Spleen (tissue), 11 donors: ENCODE measurements at regions not wholly inside any gene's neighbourhood (a gene's known extent, or its start where the extent isn't known, plus 50 kb on each side); places are given as distances from the start of the nearest gene placed in this dataset.

Experiments used
- DNase-seq: peaks from one replicate; pipeline ENCODE4 v3.0.0-alpha.2; 2020
- H3K27ac ChIP-seq, 8 donors: fragments of 200-600 bp; sonication (generic) in 7 of 8; 1 replicate in 4 of 8; 2 replicates in 4 of 8; pipeline versions ENCODE4 v1.5.0 to v1.8.0; 2016 to 2021; ENCODE audit warnings: inconsistent platforms in 4 of 8, mild to moderate bottlenecking in 4 of 8, moderate library complexity in 1 of 8
- H3K27me3 ChIP-seq, 7 donors: fragments of 200-600 bp; sonication (generic) in 6 of 7; replicated peaks in 1 of 7; 1 replicate in 4 of 7; 2 replicates in 3 of 7; pipeline versions ENCODE4 v1.5.0 to v1.8.0; 2016 to 2021; ENCODE audit warnings: inconsistent platforms in 3 of 7, mild to moderate bottlenecking in 1 of 7
- H3K36me3 ChIP-seq, 6 donors: fragments of 200-600 bp; sonication (generic) in 5 of 6; 1 replicate in 4 of 6; 2 replicates in 2 of 6; pipeline versions ENCODE4 v1.5.0 to v1.8.0; 2016 to 2021; ENCODE audit warnings: inconsistent platforms in 2 of 6
- H3K4me1 ChIP-seq, 6 donors: fragments of 200-600 bp; sonication (generic) in 5 of 6; 1 replicate in 3 of 6; 2 replicates in 3 of 6; pipeline versions ENCODE4 v1.5.0 to v1.8.0; 2016 to 2021; ENCODE audit warnings: inconsistent platforms in 3 of 6
- H3K4me3 ChIP-seq, 8 donors: fragments of 200-600 bp; sonication (generic) in 7 of 8; 1 replicate in 4 of 8; 2 replicates in 4 of 8; pipeline versions ENCODE4 v1.5.0 to v1.8.0; 2016 to 2021; ENCODE audit warnings: inconsistent platforms in 4 of 8, mild to moderate bottlenecking in 4 of 8, moderate library complexity in 2 of 8
- H3K9me3 ChIP-seq, 8 donors: fragments of 200-600 bp; sonication (generic) in 7 of 8; 1 replicate in 4 of 8; 2 replicates in 4 of 8; pipeline versions ENCODE4 v1.5.0 to v1.8.0; 2016 to 2021; ENCODE audit warnings: inconsistent platforms in 4 of 8
- POLR2A ChIP-seq, 3 donors: fragments of 450-650 bp; IDR thresholded peaks; one replicate each; pipeline ENCODE4 v1.5.1; 2017; ENCODE audit warnings: antibody characterized with exemption in 3 of 3, mild to moderate bottlenecking in 1 of 3
- POLR2AphosphoS5 ChIP-seq, 3 donors: sonication (generic); formaldehyde crosslinking; IDR thresholded peaks; one replicate each; pipeline ENCODE4 v1.5.1; 2017; ENCODE audit warnings: antibody characterized with exemption in 3 of 3
- WGBS, 5 donors: extraction: QIAGEN DNeasy Blood & Tissue Kit in 3 of 5; methylation state at CpG; one replicate each; pipeline versions ENCODE4 v1.1.5 to v1.1.7; 2013 to 2018; 5-methylcytosine and 5-hydroxymethylcytosine counted together
- intact Hi-C: fragments of 100-400 bp; cut with DNase I; formaldehyde crosslinking; loops from one replicate; pipeline ENCODE4 v1.15.0; 2023; ENCODE audit warnings: low total_unique reads
- TF ChIP-seq, protein P1 (sequence below), 11 experiments: fragments of 200-600 bp in 7 of 11; fragments of 450-650 bp in 4 of 11; sonication (generic) in 4 of 11; IDR thresholded peaks in 8 of 11; conservative IDR thresholded peaks in 3 of 11; 1 replicate in 7 of 11; 2 replicates in 4 of 11; pipeline versions ENCODE4 v1.4.0 to v1.8.0; 2016 to 2021; ENCODE audit warnings: antibody characterized with exemption in 11 of 11, inconsistent platforms in 4 of 11, mild to moderate bottlenecking in 1 of 11
- donor health status: healthy with polysubstance abuse.
- donor health status: DM: no; HTN: no; CAD: no; lungs with moderate emphysema.
- donor health status: DM: no; HTN: no; CAD: no.
- donor health status: Bipolar disorder and iron deficiency.
- donor health status: healthy.
- donor health status: DM: no; HTN: no; CAD: no.
- donor health status: DM: yes; HTN: yes; CAD: no.

DNA sequence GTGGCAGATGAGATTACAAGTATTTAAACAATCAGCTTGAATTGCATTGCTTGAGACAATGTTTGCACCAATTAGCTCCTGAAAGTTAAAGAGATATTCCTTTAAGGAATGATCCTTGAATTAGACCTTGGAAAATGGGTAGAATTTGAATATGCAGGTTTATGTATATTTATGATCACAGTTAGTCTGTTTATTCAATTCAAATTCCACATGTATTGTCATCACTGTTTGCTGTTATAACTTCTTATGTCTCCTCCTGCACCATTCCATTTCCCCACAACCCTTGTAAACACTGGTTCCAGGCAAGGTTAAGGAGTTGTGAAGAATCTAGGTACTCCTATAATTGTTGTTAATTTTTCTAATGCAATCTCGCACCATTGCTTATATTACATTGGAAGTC, 518.2 kb upstream of the PBX1 start:
- DNase-seq: no peak
- WGBS, 5 donors: 70 to 91% (median 86%) methylated on average over 1 of the region's 1 CpG
- Histone ChIP-seq H3K9me3 (peaks cover 0 to 6% (median 0%) of the 10 kb centered on the region in 8 donors), H3K36me3 (no peaks in the 10 kb centered on the region), H3K4me1 (no peaks in the 10 kb centered on the region), H3K4me3 (no peak overlapping the region), H3K27me3 (no peaks in the 10 kb centered on the region), H3K27ac (no peak overlapping the region)
- TF ChIP-seq POLR2A (IDR thresholded peaks at IDR 0.05): no peak
- TF ChIP-seq, protein P1, sequence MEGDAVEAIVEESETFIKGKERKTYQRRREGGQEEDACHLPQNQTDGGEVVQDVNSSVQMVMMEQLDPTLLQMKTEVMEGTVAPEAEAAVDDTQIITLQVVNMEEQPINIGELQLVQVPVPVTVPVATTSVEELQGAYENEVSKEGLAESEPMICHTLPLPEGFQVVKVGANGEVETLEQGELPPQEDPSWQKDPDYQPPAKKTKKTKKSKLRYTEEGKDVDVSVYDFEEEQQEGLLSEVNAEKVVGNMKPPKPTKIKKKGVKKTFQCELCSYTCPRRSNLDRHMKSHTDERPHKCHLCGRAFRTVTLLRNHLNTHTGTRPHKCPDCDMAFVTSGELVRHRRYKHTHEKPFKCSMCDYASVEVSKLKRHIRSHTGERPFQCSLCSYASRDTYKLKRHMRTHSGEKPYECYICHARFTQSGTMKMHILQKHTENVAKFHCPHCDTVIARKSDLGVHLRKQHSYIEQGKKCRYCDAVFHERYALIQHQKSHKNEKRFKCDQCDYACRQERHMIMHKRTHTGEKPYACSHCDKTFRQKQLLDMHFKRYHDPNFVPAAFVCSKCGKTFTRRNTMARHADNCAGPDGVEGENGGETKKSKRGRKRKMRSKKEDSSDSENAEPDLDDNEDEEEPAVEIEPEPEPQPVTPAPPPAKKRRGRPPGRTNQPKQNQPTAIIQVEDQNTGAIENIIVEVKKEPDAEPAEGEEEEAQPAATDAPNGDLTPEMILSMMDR (IDR thresholded peaks at IDR 0.05 in 8 of 11, conservative IDR thresholded peaks at IDR 0.05 in 3 of 11): no peak
- no peak for TF ChIP-seq POLR2AphosphoS5 (IDR thresholded peaks at IDR 0.05)
- intact Hi-C loops: no loop called here

GRCh38 chr1:164051782-164052181, 507.2 kb upstream of the PBX1 start:
- Histone ChIP-seq H3K9me3 (no peaks in the 10 kb centered on the region), H3K27ac (no peak overlapping the region), H3K4me1 (no peaks in the 10 kb centered on the region), H3K36me3 (no peaks in the 10 kb centered on the region), H3K27me3 (no peaks in the 10 kb centered on the region), H3K4me3 (no peak overlapping the region)
- intact Hi-C loops: no loop called here
- 30 to 57% (median 42%) methylated on average over 1 of the region's 1 CpG for WGBS, 5 donors
- no peak for DNase-seq
- TF ChIP-seq POLR2AphosphoS5 (IDR thresholded peaks at IDR 0.05) (no peak), POLR2A (IDR thresholded peaks at IDR 0.05) (no peak)
- TF ChIP-seq, protein P1 (IDR thresholded peaks at IDR 0.05 in 8 of 11, conservative IDR thresholded peaks at IDR 0.05 in 3 of 11): no peak

- Histone ChIP-seq H3K4me1 (no peaks in the 10 kb centered on the region), H3K9me3 (no peaks in the 10 kb centered on the region), H3K4me3 (no peak overlapping the region), H3K27me3 (no peaks in the 10 kb centered on the region), H3K36me3 (no peaks in the 10 kb centered on the region), H3K27ac (no peak overlapping the region)
- DNase-seq: no peak
- intact Hi-C loops: no loop called here
- WGBS, 5 donors: 80 to 88% (median 85%) methylated on average over 4 of the region's 4 CpGs
- no peak for TF ChIP-seq POLR2AphosphoS5 (IDR thresholded peaks at IDR 0.05)
- TF ChIP-seq, protein P1 (IDR thresholded peaks at IDR 0.05 in 8 of 11, conservative IDR thresholded peaks at IDR 0.05 in 3 of 11): no peak
- no peak for TF ChIP-seq POLR2A (IDR thresholded peaks at IDR 0.05)
Observed at GRCh38 chr1:164054331-164054730, 504.7 kb upstream of the PBX1 start.

DNA sequence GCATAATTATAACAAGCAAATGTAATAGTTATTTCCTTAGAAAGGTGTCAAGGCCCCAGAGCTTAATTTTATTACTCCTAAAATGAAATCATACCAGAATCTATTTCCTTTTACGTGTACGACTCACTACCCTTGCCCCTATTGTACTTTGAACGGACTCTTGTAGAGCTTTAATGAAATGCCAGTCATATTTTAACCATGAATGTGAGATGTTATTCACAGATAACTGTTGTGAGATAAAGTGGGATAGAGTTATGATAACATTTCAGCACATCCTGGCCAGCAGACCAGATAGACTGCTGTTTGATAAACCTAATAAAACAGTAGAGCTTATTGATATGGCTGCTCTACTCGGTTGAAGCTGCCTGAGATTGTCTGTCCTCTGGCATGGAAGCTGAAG, 500.8 kb upstream of the PBX1 start:
- 65 to 72% (median 69%) methylated on average over 4 of the region's 4 CpGs for WGBS, 5 donors
- DNase-seq: no peak

More for the DNA sequence above, 500.8 kb upstream of the PBX1 start:
- TF ChIP-seq, protein P1 (IDR thresholded peaks at IDR 0.05 in 8 of 11, conservative IDR thresholded peaks at IDR 0.05 in 3 of 11): no peak
- Histone ChIP-seq H3K27me3 (no peaks in the 10 kb centered on the region), H3K4me3 (no peak overlapping the region), H3K9me3 (peaks cover 0 to 8% (median 0%) of the 10 kb centered on the region in 8 donors), H3K36me3 (no peaks in the 10 kb centered on the region), H3K27ac (no peak overlapping the region), H3K4me1 (no peaks in the 10 kb centered on the region)
- intact Hi-C loops: no loop called here
